Stimulated activated CD4-positive, alpha-beta T cell treated with anti-CD3 and anti-CD28 coated beads, Interleukin-1b, Interleukin-23, amount 100 ng/mL, for 48 hours (primary cell): ENCODE measurements at regions not wholly inside any gene's neighbourhood (a gene's known extent, or its start where the extent isn't known, plus 50 kb on each side); places are given as distances from the start of the nearest gene placed in this dataset.
"Not testable (repeated sequence)": the region's sequence is repeated elsewhere in the genome, so short reads cannot be mapped to it uniquely, and the experiment has no call there.

Source experiments
- DNase-seq: peaks from one replicate; pipeline ENCODE4 v3.0.0-alpha.2; 2020

DNA sequence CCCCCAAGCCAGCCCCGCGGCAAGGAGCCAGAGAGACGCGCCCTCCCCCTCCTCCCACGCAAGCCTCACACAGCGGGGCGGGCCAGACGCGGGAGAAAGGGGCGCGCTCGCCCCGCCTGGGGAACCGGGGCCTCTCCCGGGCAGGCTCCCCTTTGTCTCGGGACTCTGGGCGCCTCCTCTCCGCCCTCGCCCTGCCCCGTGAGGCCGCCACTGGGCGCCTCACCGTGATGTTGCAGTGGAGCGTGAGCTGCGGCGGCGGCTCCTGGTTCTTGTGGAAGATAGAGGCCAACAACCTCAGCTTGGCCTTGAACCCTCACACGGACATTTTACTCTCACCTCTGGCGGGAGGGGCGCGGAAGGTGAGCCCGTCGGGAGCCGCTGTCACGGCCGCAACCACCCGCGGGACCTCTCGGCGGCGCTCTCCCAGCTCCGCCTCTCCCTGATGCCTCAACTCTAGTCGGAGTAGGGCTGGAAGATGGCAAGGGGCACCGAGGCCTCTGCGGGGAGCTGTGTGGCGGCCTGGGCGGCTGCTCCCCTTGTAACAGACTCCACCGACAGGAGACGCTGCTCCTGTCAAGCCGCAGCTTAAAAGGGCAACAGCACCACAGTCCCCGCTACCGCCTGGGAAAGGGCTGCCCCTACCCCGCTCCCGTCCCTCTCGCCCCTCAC lies 179.2 kb upstream of the ZSCAN2 start:
- not testable (repeated sequence) for DNase-seq

DNA sequence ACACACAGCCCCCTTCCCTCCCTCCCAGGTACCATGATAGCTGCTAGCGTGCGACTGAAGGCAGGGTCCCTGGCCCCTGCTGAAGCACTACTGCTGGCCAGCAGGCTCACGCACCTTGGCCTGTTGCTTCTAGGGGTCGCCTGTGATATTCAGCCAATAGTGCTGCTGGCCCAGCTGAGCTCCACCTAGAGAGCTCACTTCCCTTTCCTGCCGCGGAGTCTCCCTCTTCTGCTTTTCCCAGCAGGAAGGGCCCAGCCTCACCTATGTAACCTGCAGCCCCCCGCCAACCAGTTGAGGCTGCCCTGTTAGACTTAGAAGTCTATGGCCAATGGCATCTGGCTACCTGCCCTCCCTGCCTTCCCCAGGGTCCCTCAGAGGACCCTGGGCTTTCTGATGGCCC lies 175.5 kb upstream of the ZSCAN2 start:
- DNase-seq, result not testable (repeated sequence)

DNA sequence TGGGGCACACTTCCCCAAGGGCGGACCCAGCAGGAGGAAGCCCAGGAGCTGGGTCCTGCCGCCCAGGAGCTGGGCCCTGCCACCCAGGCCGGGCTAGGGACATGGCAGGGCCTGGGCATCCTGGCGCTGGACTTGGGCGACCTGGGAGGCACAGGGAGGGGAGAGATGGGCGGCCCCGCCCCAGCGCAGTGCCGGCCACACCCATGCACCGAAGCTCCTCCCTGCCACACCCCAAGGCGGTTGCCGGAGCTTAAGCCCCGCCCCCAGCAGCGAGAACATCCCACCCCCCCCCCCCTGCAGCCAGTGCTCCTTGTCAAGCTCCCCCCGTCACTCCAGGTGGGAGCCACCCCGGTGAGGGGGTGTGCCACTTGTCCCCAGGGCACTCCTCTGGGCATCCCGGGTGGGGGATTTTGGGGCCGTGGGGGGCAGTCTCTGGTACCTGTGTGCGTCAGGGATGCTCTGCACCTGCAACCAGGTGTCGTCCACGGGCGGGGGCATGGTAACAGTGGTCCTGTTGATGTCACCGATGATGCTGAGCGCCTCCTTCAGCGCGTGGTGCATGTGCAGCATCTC lies 127.4 kb upstream of the ZSCAN2 start:
- DNase-seq, result not testable (repeated sequence)

DNA sequence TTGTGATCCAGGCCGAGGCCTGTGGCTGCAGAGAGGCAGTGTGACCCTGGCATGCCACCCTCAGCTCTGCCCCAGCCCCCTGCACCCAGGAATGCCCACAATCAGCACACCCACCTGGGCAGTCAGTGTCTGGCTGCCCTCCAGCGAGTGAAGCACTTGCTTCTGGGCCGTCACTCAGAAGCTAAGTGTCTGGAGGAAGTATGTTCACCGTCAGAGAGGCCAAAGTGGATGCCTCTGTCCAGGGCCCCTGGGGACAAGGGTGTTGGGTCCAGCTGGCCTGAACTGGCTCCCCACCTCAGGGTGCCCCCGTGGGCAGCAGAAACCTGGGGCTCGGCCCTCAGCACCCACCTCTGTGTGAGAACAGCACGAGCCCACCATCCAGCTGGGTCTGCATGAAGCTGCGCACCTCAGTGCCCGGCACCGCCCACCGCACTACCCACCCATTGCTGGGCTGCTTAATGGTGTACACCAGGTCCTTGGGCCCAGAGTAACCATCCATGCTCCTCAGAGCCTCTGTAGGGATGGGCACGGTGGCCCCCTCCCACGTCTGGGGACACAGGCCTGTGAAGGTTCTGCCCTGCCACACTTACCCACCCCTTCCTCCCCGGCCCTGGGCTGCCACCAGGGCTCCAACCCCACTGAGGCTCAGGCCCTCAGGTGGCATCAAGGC lies 124.3 kb upstream of the ZSCAN2 start:
- not testable (repeated sequence) for DNase-seq

DNA sequence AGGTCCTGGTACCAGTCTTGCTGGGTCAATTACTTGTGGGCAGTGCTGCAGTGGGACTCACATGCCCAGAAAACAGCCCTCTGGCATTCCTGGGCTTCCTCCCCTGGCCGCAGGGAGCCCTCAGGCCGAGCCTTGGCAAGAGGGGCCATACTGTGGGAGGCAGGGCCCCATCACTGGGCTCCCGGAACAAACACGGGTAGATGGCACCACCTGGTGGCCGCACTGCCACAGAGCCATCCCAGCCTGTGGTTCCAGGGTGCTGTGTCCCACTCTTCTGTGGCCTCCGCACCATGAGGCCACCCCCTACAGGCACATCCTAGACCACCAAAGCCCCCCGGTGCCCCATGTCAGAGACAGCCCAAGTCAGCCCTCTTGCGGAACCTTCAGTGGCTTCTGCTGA lies 123.3 kb upstream of the ZSCAN2 start:
- DNase-seq, result not testable (repeated sequence)

DNA sequence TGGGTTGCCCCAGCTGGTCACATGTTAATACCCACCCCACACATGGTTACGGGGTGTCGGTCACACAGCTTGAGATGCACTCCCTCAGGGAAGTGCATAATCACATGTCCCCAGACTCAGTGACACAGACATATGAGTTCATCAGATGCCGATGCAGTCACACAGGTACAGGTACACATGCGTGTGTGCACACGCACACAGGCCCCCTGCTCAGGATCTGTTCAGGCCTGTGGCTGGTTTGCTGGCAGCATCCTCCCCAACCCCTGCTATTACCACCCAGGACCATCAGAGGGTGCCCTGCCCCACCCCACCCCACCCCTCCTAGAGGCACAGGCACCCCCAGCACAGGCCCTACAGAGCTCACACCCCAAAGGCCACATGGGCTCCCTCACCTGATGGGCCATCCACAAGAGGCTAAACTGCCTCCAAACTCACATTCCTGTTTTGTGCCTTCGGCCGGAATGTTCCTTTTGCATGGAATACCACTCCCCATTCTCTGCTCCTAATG lies 120.6 kb upstream of the ZSCAN2 start:
- DNase-seq, result not testable (repeated sequence)

DNA sequence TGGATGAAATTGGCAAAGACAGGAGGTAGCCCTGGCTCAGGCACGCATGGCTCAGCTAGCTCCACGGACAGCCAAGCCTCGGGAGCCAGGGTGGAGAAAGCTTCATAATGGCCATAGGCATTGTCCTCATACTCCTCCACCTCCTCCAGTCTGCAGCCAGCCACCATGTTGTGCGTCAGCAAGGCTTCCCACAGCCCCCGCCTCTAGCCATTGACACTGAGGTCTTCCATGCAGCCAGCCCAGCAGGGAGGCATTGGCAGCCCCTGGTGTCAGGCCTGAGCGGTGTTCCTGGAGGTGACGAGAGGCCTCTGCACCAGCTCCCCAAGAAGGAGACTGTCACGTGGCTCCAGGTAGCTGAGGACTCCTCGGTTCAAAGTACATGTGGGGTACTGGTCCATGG lies 117.0 kb upstream of the ZSCAN2 start:
- DNase-seq, result not testable (repeated sequence)

DNA sequence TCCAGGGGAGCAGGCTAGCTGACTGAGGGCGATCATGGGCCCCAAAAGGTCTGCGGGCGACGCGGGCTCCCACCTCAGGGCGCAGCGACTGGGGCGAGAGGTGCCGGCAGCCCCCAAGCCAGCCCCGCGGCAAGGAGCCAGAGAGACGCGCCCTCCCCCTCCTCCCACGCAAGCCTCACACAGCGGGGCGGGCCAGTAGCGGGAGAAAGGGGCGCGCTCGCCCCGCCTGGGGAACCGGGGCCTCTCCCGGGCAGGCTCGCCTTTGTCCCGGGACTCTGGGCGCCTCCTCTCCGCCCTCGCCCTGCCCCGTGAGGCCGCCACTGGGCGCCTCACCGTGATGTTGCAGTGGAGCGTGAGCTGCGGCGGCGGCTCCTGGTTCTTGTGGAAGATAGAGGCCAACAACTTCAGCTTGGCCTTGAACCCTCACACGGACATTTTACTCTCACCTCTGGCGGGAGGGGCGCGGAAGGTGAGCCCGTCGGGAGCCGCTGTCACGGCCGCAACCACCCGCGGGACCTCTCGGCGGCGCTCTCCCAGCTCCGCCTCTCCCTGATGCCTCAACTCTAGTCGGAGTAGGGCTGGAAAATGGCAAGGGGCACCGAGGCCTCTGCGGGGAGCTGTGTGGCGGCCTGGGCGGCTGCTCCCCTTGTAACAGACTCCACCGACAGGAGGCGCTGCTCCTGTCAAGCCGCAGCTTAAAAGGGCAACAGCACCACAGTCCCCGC lies 100.5 kb upstream of the ZSCAN2 start:
- peak; percentile 36 for DNase-seq

DNA sequence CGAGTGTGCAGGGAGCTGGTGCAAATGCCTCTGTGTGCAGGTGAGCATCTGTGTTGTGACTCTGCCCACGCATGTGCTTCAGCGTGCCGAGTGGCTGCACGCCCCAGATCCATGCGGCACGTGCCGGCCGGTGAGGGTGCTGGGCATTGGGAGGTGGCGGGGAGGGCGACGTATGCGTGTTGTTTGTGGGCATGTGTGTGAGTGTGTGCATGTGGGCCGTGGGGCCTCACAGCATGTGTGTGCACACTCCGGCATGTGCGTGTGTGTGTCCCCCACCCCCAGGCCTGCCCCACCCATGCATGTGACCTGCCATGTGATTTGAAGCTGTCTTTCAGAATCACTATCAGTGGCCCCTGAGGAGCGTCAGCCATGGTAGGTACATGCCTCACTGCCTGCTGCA lies 97.7 kb upstream of the ZSCAN2 start:
- not testable (repeated sequence) for DNase-seq

DNA sequence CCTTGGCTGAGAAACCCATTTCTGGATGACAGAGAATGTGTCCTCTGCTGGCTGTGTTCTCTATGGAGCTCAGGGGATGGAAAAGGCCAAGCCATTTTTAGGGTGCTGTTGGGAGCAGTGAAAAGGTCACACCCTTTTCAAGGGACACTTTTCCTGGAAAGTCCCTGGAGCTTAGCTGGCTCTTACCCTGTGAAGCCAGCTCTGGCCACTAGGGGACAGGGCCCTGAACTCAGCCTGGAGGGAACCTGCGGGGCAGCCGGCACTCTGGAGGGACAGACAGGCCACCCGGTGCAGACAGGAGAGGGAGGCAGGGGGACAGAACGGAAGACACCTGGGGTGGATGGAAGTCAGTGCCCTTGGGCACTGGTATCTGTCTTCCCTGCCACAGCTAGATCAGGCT lies 95.3 kb upstream of the ZSCAN2 start:
- not testable (repeated sequence) for DNase-seq

DNA sequence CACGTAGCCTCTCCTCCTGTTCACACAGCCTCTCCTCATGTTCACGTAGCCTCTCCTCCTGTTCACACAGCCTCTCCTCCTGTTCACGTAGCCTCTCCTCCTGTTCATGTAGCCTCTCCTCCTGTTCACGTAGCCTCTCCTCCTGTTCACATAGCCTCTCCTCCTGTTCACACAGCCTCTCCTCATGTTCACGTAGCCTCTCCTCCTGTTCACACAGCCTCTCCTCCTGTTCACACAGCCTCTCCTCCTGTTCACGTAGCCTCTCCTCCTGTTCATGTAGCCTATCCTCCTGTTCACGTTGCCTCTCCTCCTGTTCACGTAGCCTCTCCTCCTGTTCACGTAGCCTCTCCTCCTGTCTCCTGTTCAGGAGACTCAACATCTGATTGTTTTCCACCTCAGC lies 88.5 kb upstream of the ZSCAN2 start:
- not testable (repeated sequence) for DNase-seq

DNA sequence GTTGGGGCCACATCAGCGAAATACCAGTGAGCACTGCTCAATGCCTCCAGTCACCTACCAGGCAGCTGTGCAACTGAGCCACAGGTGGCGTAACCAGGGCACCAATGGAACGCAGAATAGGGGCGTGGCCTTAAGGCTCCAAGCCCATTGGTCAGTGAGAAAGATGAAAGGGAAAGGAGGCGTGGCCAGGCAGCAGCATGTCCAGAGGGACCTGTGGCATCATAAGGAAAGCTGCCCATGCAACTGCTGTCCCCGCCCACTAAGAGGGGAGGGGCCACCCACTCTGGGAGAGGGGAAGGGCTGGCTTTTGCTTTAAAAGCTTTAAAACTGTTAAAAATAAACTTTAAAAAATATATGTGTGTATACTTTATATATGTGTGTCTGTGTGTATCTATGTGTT lies 84.0 kb upstream of the ZSCAN2 start:
- peak; percentile 30 for DNase-seq

DNA sequence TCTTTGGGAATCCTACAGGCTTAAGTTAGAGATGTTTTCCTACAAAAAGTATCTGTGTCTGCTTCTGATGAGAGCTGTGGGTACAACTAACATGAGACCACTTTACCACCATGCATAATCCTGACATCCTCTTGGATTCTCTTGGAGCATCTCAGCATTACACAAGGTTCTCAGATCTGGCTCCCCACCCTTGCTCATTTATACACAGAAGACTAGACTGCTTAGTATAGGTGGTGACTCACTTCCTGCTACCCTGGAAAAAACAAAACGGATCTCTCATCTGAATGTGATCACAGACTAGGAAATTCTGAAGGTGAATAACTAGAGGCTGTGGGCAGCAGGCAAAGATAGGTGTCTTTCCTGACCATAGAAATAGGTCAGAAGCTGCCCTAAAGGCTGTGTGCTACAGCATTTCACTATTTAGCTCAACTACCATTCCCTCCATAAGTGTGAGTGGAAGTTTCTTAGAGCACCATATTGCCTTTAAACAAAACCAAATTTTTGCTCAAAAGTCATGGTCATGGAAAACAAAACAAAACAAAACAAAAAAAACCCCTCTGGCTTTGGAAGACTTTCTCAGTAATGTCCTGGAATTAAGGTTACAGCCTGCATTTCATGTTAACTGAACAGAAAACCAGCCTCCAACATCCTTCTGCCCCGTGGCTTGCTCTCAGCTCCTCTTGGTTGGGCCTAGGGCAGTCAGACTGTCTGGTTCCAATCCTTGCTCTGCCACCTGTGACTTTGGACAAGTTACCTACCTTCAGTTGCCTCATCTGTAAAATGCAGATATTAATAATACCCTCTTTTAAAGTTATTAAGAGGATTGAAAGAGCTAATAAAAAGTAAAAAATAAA lies 75.1 kb upstream of the ZSCAN2 start:
- peak; percentile 4 for DNase-seq

DNA sequence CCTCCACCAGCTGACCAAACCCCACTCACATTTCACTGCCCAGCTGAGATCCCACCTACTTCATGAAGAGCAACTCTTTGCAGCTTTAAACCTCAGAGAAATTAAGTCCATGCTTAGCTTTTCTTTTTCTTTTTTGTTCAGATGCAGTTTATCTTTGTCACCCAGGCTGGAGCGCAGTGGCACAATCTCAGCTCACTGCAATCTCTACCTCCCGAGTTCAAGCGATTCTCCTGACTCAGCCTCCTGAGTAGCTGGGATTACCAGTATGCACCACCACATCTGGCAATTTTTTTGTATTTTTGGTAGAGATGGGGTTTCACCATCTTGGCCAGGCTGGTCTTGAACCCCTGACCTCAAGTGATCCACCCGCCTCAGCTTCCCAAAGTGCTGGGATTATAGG lies 70.1 kb upstream of the ZSCAN2 start:
- not testable (repeated sequence) for DNase-seq

DNA sequence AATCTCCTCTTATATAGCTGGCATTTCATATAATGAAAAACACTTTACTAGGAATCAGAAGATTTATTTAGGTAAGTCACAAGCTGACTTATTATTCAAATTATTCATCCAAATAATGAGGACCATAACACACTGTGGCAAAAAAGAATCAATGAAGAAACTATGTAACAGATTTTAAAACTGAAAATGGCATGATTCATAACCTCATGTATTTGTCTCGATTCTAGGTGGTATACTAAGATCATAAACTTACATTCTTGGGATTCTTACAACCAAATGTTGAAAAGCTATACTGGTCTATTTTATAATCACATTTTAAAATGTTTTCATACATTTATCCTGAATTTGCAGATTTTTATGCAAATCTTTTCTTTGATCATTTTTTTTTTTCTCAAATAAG lies 69.6 kb upstream of the ZSCAN2 start:
- DNase-seq, result not testable (repeated sequence)

DNA sequence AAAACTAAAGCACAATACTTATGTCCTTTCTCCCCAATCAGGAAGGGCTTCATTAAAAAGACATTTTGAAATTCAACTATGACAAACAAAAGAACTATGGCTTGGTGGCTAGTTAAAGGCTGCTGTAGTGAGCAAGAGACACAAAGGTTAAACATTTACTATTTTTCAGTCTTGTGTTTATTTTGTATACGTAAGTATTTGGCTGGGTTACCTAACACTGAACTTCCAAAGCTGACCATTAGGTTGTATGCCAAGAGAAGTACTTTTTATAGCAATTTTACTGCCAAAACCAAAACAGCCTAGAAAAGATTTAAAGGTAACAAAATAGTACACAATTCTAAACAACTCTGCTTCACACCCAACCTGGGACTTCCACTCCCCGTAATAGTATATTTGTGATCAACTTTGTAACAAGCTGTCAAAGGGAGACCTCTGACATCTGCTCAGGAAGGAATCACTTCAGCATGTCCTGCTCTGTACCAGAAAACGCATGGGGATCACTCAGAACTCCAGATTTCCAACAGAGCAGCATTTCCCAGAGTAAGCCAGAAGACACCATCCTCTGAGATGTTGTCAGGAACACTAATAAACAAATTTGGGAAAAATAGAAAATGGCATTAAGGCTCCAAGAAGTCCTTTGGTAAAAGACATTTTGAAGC lies 69.0 kb upstream of the ZSCAN2 start:
- DNase-seq, result not testable (repeated sequence)

DNA sequence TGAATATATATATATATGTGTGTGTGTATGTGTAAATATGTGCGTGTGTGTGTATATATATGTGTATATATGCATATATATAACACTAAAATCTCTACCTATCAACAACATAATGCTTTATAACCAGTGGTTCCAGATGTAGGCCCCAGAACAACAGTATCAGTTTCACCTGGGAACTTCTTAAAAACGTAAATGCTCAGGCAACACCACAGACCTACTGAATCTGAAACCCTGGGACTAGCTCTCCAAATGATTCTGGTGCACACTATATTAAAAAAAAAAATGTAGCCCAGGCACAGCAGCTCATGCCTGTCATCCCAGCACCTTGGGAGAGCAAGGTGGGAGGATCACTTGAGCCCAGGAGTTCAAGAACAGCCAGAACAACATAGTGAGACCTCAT lies 67.1 kb upstream of the ZSCAN2 start:
- not testable (repeated sequence) for DNase-seq

DNA sequence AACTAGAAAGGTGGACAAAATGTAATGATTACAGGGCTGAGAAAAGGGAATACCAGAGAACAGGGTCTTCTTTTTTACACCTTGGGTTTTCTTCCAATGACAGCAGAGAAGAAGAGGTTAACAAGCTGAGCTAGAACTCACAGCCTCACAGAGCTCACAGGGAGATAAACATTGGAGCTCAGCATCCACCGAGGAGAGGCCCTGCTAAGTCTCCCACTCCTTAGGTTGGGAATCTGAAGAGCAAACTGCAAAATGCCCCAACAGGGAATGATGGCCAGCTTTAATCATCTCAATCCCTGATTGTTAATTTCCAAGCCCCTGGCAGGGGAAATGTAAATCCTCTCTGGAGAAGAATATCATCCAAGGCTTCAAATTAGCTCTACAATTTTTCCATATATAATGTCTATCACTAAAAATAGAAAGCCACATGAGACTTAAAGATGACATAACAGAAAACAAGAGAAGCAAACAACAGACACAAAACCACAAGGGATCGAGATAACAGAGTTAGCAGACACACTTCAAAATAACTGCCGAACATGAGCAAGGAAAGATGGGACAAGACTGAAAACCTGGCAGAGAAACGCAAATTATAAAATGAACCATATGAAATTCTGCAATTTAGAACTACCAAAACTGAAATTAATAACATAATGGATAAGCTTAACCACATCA lies 66.1 kb upstream of the ZSCAN2 start:
- DNase-seq, result not testable (repeated sequence)

DNA sequence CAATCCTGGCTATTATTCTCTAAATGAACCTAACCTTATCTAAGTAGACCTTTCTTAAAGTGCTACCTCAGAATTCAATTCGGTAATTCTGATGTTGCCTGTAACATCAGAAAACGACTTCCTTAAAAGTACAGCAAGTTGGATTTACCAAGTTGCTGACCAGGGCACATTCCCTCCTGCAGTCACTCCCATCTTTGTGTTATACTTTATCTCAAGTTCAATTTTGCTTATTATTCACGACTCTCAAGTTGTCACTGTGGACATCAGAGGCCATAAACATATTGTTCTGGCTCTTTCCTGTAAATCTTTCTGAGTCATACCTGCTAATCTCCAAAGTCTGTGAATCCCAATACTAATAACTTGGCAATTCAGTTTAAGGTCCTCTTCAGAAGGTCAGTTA lies 64.6 kb upstream of the ZSCAN2 start:
- not testable (repeated sequence) for DNase-seq

DNA sequence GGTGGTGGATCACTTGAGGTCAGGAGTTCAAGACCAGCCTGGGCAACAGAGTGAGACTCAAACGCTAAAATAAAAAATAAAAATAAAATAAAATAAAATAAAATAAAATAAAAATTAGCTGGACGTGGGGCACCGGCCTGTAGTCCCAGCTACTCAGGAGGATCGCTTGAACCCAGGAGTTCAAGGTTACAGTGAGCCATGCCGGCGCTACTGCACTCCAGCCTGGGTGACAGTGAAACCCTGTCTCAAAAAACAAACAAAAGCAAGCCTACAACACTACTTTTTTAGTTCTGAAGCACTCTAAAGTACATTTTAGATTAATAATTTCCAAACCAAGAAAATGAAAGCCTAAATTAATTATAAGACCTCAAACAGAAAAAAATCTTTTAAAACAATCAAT lies 56.2 kb upstream of the ZSCAN2 start:
- not testable (repeated sequence) for DNase-seq

DNA sequence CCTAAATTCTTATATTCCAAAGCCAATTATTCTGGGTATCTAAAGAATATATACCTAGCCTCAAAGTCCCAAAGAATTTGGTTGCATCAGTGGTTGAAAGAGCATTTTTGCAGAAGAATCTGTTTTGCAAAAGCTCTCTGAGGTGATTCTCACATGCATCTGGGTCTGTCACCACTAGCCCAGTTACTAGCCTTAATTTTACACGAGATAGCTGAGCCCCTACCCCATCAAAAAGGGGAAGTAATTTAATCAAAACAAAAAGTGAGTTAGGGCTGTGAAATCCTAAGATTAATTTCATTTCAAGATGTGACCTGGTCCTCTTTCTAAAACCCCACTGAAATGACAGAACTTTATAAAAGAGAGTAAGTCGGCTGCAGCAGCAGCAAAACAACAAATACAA lies 53.7 kb upstream of the ZSCAN2 start:
- not testable (repeated sequence) for DNase-seq
